NCI-H146 treated with DMSO at 0.1 percent for 48 hours (cell line): ENCODE measurements at regions not wholly inside any gene's neighbourhood (a gene's known extent, or its start where the extent isn't known, plus 50 kb on each side); places are given as distances from the start of the nearest gene placed in this dataset.
"Not testable (repeated sequence)": the region's sequence is repeated elsewhere in the genome, so short reads cannot be mapped to it uniquely, and the experiment has no call there.

Source experiments
- DNase-seq: peaks from one replicate; lab custom pipeline; 2025; ENCODE audit not compliant: unreplicated experiment; lab: John Stamatoyannopoulos, UW

DNA sequence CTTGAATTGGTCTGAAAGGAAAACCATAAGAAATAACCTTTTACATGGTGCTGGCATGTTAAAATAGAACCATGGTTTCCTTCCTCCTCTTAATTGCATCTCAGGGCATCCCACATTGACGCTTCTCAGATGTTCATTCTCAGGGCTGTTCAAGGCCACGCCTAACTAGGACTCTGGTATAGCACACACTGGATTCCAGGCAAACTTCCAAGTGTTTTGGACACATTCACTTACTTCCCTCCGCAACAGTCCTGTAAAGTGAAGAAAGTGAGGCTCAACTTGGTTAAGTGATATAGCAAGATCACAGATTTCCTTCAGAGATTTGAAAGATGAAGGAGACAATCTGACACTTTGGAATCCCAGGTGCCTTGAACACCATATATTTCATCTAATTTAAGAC is 244.8 kb downstream of the DUSP10 start:
- DNase-seq = no peak

DNA sequence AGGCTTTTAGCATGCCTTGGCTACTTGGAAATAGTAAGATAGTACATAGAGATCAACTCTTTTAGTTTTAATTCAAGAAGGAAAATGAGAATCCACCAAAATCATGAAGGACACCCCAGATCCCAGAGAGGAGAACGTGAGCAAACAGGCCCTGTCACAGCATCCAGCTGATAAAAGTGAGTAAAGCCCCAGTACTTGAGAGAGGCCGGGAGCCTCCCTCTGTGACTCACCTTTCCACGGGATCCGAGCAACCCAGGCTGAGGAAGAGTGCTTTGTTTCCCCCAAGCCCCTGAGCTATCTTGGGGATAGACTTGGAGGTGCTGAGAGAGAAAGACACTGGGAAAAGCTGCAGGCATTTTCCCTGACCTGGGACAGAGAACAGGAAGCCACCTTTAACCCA is 238.6 kb downstream of the DUSP10 start:
- no peak for DNase-seq

DNA sequence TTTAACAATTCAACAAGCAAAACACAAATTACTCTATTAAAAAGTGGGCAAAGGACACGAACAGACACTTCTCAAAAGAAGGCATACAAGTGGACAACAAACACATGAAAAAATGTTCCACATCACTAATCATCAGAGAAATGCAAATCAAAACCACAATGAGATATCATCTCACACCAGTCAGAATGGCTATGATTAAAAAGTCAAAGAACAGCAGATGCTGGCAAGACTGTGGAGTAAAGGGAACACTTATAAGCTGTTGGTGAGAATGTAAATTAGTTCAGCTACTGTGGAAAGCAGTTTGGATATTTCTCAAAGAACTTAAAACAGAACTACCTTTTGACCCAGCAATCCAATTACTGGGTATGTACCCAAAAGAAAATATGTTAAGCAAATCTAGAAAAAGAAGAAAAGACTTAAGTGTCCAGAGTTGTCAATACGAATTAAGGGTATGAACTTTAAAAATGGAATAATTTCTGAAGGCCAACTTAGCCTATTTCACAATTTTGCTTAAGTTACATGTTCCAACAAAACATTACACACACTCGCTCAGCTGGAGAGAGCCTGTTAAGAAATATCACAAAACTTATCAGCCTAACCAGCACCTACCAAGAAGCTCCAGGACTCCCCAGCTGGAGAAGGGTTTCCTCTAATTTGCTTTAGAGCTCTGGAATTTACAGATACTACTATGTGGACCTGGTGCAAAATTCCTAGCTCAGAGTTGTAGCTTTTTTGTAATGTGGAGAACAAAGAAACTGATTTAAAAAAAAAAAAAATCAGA is 232.1 kb downstream of the DUSP10 start:
- DNase-seq = no peak

DNA sequence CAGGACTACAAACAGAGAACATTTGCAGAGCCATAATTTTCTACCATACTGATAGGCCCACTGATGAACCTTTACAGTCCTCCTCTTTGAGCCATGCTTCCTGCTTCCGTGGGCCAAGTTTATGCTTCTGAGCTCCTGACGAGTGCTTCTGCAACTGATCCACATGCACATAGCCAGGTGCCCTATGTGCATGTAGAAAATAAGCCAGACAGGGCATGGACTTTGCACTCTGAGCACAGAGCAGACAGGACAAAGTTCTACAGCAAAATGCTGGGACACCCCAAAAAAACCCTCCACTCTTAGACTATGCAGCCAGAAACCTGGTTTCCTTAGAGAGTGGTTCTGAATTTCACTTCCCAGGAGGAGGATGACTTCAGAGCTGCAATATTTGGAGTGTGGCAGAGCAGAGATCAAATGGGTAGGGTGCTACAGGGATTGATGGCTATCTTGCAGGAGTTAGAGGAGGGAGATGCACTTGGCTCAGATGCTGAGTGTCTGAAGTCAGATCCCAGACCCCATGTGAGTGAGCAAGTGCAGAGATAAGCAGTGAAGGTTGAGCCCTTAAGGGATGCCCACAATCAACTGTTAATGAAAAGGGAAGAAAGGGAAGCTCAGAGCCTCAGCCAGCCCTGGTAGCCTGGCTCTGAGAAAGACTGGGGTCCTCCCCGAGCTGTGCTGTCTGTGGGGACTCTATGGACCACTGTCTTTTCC is 230.9 kb downstream of the DUSP10 start:
- DNase-seq = no peak

DNA sequence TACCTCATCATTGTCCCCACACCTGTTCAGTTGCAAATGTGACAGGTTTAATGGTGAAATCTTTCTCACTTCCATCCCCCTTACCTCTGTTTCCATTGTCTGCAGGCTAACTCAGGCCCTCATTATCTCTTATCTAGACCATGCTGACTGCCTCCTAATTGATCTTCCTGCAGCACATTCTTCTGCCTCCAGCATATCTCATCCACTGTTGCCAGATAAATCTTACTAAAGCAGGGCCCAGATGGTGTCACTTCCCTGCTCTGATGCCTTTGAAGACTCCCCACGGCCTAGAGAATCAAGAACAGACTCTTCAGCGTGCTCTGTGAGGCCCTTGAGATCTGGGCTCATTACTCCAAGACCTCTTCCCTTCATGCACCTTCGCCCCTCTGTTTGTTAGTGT is 230.1 kb downstream of the DUSP10 start:
- peak; percentile 38 for DNase-seq

DNA sequence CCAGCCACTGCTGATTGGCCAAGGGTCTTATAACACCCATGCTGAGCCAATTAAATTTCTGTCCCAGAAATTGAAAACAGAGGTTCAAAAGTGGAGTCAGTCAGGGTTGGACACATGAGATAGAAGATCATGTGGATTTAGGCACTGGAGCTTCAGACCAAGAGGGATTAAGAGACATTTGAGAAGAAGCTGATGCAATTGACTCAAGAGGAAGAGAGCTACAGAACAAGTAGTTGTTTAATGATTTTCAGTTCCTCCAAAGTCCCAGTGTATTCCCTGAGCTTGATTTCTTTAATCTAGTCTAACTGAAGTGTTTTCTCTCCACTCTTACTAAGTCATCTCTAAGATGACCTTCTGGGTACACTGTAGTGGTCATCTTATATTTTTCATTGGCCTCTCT is 227.1 kb downstream of the DUSP10 start:
- DNase-seq = no peak

DNA sequence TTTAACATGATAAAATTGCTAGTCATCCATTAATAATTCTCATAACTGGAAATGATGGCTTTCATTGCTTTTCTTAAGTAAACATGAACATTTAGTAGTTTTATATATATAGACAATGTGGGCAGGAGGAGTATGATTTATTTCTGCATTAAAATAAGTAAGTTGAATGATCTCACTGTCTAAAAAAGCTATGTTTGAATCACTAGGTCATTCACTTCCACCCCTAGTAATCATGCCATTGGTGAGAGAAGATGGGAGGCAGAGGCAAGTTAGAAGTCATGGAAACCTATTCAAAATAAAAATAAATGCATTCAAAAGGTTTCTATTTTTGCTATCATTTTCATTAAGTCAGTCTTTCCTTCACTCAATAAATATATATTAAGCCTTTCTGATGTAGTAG is 226.4 kb downstream of the DUSP10 start:
- no peak for DNase-seq

DNA sequence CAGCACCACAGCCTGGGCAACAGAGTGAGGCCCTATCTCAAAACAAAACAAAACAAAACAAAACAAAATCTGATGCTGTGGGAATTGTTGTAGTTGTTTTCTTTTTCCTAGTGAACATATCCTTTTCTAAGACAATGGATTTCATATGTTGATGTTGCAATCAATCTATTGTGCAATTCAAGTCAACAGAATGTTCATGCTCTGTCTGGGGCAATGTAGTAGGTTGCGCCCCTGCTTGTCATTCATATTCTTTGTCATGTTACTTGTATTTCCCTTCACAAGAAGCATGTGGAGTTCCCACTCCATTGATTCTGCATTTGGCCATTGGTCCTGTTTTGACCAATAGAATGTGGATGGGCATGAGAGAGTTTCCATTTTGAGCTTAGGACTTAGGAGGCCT is 223.9 kb downstream of the DUSP10 start:
- DNase-seq = no peak

DNA sequence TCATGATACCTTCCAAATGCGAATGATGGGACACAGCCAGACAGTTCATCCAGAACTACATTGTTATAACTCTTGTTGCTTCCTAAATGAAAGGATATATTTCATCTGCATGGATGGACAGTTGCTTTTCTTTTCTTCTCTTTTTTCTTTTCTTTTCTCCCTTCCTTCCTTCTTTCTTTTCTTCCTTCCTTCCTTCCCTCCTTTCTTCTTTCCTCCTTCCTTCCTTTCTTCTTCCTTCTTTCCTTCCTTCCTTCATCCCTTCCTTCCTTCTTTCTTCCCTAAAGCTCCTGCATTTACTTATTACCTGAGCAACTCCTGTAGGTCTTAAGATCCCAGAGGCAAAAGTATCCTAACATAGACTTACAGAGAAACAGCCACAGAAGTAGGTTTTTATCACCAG is 221.6 kb downstream of the DUSP10 start:
- no peak for DNase-seq

DNA sequence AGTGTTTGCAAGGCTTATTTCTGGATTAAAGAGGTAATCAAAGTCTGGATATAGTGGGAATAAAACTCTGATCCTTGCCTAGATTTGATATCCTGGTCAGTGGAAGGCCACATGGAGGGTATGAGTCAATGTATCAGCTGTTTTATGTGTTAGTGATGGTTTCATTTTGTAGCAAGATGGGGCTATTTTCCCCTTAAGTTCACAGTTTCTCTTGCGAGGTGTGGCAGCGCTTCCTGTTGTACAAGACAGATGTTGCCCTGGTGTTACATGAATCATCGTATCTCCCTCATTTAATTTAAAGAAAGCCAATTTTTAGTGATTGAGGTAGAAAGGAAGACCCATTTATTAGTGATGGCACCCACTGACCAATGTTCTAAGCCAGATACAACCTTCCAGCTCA is 220.2 kb downstream of the DUSP10 start:
- DNase-seq = no peak

DNA sequence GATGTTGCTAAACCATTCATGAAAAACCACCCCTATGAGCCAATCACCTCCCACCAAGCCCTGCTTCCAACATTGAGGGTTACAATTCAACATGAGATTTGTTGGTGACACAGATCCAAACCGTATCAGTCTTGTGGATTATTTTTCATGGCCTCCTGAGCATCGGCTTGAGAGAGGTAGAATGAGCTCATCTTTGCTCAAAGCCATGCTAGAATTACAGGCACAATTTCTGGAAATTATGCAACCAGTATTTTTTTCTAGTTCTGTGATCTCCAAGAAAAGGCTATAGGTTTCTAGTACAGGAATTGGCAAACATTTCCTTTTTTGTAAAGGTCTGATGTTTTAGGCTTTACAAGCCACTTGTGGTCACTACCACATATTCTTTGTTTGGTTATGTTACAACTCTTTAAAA is 219.4 kb downstream of the DUSP10 start:
- no peak for DNase-seq

DNA sequence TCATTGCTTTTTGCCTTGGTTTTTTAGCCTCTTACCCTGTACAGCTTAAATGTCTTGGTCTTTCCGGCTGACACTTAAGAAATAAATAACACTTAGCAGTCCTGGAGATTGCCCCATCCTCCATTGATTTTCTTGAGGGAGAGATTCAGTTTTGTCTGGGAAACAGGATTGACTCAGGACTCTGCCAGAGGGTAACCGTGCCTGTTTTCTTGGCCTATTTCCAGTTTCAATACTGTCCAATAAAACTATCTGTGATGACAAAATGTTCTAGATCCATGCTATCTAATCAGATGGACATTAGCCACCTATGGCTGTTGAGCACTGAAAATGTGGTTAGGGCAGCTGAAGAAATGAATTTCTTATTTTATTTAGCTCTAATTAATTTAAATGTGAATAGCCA is 216.1 kb downstream of the DUSP10 start:
- DNase-seq = no peak

DNA sequence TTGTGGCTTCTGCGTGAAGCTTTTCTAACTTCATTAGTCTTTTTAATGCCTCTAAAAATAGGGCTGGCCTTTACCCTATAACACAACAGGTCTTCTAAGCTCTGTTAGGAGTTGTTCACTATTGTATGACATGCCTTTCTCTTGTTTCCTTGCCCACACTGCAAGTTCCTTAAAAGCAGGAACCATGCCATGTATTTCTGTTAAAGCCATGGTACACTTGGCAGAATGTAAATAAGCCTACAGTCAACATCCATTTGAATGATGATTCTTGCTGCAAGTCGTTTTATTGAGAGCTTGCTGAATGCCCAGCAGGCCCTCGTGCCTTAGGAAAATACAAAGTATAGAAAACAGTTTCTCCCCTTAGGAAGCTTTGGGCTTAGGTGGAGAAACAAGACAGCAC is 214.6 kb downstream of the DUSP10 start:
- DNase-seq = no peak

DNA sequence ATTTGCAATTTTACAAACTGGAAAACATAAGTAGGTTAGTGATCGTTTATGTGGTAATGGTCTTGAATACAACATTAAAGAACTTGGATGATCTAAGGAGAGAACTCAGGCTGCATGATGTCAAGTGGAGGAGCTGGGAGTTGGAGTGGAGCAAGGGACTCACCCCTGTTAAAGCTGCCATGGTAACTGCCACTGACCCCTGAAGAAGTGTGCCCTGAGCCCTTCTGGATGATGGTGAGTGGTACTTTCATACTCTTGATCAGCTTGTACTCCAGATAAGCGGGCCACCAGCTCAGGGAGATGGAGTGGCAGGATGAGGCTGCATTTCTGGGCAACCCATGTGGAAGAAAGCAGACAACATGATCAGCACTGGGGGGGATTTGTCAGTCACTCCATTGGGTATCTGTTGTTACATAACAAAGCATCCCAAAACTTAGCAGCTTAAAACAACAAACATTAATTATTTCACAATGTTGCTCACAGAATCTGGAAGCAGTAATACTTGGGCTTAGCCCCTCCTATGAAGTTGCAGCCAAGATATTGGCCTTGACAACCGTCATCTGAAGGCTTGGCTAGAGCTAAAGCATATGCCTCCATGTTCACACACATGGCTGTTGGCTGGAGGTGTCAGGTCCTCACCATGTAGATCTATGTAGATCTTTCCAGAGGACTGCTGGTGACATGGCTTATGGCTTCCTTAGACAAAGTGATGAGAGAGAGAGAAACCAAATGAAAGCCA is 213.8 kb downstream of the DUSP10 start:
- DNase-seq = no peak

DNA sequence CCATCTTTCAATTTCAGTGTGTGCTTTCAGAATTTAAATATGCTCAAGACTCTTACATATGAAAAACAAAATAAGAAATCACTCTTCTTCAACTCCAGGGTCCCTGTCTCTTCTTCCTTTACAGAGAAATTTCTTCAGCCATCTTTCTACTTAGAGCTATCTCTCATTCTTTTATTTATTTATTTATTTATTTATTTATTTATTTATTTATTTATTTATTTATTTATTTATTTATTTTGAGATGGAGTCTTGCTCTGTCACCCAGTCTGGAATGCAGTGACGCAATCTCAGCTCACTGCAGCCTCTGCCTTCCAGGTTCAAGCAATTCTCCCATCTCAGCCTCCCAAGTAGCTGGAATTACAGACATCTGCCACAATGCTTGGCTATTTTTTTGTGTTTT is 211.7 kb downstream of the DUSP10 start:
- not testable (repeated sequence) for DNase-seq

DNA sequence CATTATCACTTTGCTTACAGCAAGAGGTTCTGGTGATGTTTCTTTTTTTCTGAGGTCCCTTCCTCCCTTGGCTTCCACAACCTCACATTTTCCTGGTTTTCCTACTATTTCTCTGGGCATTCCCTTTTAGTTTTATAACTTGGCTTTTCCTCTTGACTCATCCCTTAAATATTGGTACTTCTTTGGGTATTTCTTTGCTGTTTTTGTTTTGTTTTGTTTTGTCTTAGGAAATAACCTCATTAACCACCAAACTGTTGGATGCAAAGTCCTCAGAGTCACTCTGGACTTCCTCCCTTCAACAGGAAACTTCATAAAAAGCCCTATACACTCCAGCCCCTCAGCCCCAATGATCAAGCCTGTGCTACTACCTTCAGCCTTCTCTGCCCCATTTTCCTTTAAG is 211.1 kb downstream of the DUSP10 start:
- DNase-seq = no peak

DNA sequence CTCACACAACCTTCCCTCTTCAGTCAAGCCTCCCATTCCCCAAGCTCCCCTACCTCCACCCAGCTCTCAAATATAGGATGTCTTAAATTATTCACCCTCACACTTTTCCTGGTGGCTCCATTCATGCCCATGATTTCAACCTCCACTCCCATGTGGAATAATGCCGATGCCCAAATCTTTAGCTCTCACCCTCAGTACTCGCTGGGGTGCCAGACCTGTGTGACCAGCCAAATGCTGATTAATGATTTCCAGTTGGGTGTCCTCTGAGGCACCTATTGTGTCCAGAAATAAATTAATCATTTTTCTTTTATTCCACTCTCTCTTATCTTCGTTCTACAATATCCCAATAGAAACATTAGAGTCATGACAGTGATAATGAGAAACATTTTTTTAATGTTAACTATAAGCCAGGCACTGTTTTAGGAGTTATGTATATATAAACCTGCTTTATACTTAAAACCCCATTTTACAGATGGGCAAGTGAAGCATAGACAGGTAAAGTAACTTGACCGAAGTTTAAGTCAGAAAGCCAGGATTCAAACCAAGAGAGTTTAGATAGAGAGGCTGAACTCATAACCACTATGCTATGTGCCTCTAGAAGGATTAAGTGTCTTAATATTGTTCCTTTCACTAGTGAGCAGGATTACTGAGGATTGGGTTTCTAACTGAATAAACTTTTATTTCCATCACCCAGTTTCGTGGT is 209.7 kb downstream of the DUSP10 start:
- no peak for DNase-seq

DNA sequence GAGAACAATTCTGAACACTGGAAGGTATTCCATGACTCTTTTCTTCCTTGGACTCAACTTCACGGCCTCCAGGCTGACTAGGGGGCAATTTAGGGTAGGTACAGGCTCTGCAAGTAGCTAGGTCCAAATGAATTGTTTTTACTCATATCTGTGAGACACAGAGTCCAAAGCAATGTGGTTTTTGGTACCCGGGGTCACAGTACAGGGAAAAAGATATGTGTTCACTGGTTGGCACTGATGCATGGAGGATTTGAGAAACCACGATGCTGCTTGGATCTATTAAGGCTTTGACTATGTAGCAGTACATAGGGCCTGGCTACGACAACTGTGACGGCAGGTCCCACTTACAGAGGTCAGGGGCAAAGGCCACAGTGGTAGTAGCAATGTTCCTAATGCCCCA is 200.6 kb downstream of the DUSP10 start:
- DNase-seq = no peak

DNA sequence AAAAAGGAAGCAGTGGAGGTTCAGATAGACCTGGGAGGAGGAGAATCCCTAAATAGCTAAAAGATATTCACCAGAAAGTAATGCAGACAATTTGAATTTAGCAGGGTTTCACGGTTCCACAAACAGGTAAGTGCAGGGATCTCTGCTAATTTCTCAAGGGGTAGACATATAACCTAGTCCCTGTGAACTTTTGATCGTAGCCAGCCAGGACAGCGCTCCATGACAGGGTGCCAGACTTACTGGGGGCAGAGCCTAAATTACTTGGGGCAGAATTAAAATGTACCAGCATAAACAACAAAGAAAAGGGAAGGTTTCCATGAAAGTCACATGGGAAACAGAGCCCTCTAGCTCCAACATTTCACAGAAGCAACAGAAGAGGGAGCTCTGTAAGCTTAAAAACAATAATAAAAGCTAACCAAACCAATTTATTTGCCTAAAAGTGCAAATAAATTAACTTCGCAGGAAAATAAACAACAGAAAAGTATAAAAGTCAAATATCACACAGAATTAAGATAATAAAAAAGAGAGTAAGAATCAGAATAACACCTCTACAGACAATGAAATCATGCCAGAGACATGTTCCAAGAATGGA is 198.3 kb downstream of the DUSP10 start:
- no peak for DNase-seq

DNA sequence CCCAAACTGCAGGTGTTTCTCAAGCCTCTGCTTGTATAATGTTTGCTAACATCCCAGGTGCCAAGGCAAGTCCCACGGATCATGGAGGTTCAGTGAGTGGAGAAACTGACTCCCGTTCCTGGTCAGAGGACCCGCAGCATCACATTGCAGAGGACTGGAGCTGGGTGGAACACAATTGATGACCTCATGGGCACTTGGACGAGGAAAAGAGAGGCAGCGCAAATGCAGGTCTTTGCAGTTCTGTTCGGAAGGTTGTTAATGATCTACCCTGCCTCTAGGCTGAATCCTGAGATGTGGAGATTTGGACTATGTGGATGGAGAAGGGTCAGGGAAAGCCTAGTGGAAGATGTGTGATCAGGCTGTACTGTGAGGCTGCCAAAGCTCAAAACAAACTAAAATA is 192.9 kb downstream of the DUSP10 start:
- no peak for DNase-seq

DNA sequence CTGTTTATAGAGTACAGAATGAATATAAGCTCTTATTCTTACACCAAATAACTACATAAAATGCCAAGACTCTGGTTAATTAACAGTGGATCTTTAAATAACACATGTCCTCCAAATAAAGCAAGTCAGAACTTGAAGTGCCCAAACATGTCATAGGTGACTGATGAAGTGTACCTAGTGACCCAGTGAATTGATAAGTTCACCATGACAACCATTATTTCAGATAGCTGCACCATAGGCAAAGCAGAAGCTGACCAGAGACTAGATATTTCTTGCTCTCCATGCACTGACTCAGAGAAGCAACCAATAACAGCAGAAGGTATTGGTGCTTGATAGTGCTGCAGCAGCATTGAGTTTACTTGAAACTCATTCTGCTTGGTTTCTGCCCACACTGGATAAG is 192.1 kb downstream of the DUSP10 start:
- no peak for DNase-seq
